ENCODE measurements at regions not wholly inside any gene's neighbourhood (a gene's known extent, or its start where the extent isn't known, plus 50 kb on each side); places are given as distances from the start of the nearest gene placed in this dataset.
A peak's percentile ranks its signal among the peaks of the same experiment; 100 is the strongest.
"Not testable (repeated sequence)": the region's sequence is repeated elsewhere in the genome, so short reads cannot be mapped to it uniquely, and the experiment has no call there.

DNA sequence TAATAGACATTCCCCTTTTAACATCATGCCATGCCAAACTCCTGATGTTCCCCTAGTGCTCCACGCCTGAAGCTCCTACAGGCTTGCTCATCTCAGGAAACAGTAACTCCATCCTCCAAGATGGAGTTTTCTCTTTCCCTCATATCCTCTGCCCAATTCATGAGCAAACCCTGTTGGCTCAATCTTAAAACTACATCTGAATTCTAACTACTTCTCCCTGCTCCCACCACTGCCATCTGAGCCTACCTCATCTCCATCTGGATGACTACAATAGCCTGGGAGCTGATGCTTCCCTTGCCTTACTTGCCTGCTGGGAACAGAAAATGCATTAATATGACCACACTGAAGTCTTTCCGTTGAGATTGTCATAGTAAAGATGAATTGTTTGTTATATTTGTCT, 271.7 kb upstream of the MKLN1 start:
- Histone ChIP-seq H3K27ac (ENCODE audit: low read length) (peak overlapping the region; percentile 10), H3K4me3 (ENCODE audit: low read depth in 1 of 2, low read length in 2 of 2) (no peak overlapping the region), H3K4me1 (ENCODE audit: control insufficient read depth in 1 of 2, insufficient read depth in 2 of 2, low read length in 2 of 2) (peaks cover 5 to 41% of the 10 kb centered on the region in 2 donors), H3K36me3 (ENCODE audit: control insufficient read depth in 1 of 2, insufficient read depth in 2 of 2, low read length in 2 of 2) (peaks cover 0 to 3% of the 10 kb centered on the region in 2 donors), H3K27me3 (ENCODE audit: low read depth, low read length) (no peaks in the 10 kb centered on the region), H3K9me3 (ENCODE audit: control insufficient read depth in 1 of 2, low read length in 2 of 2) (no peaks in the 10 kb centered on the region)

- Histone ChIP-seq H3K4me3 (ENCODE audit: low read depth in 1 of 2, low read length in 2 of 2) (no peak overlapping the region), H3K9me3 (ENCODE audit: control insufficient read depth in 1 of 2, low read length in 2 of 2) (no peaks in the 10 kb centered on the region), H3K4me1 (ENCODE audit: control insufficient read depth in 1 of 2, insufficient read depth in 2 of 2, low read length in 2 of 2) (peaks cover 5 to 41% of the 10 kb centered on the region in 2 donors), H3K27me3 (ENCODE audit: low read depth, low read length) (no peaks in the 10 kb centered on the region), H3K36me3 (ENCODE audit: control insufficient read depth in 1 of 2, insufficient read depth in 2 of 2, low read length in 2 of 2) (no peaks in the 10 kb centered on the region), H3K27ac (ENCODE audit: low read length) (peak overlapping the region; percentile 10)
Measured at GRCh38 chr7:131057015-131057793, 270.5 kb upstream of the MKLN1 start.

- H3K4me3 ChIP-seq (ENCODE audit: low read depth in 1 of 2, low read length in 2 of 2): no peak overlapping the region
- H3K27ac ChIP-seq (ENCODE audit: low read length): peak overlapping the region; percentile 10
- H3K27me3 ChIP-seq (ENCODE audit: low read depth, low read length): no peaks in the 10 kb centered on the region
- H3K9me3 ChIP-seq (ENCODE audit: control insufficient read depth in 1 of 2, low read length in 2 of 2): no peaks in the 10 kb centered on the region
- H3K4me1 ChIP-seq (ENCODE audit: control insufficient read depth in 1 of 2, insufficient read depth in 2 of 2, low read length in 2 of 2): peaks cover 5 to 37% of the 10 kb centered on the region in 2 donors
- H3K36me3 ChIP-seq (ENCODE audit: control insufficient read depth in 1 of 2, insufficient read depth in 2 of 2, low read length in 2 of 2): no peaks in the 10 kb centered on the region
Measured at GRCh38 chr7:131057794-131058070, 269.9 kb upstream of the MKLN1 start.

GRCh38 chr7:131058561-131059288, 269.0 kb upstream of the MKLN1 start:
- not testable (repeated sequence) for H3K9me3 ChIP-seq (ENCODE audit: control insufficient read depth in 1 of 2, low read length in 2 of 2); H3K4me3 ChIP-seq (ENCODE audit: low read depth in 1 of 2, low read length in 2 of 2); H3K36me3 ChIP-seq (ENCODE audit: control insufficient read depth in 1 of 2, insufficient read depth in 2 of 2, low read length in 2 of 2); H3K27ac ChIP-seq (ENCODE audit: low read length); H3K27me3 ChIP-seq (ENCODE audit: low read depth, low read length)
- peaks cover 5 to 32% of the 10 kb centered on the region in 2 donors for H3K4me1 ChIP-seq (ENCODE audit: control insufficient read depth in 1 of 2, insufficient read depth in 2 of 2, low read length in 2 of 2)

DNA sequence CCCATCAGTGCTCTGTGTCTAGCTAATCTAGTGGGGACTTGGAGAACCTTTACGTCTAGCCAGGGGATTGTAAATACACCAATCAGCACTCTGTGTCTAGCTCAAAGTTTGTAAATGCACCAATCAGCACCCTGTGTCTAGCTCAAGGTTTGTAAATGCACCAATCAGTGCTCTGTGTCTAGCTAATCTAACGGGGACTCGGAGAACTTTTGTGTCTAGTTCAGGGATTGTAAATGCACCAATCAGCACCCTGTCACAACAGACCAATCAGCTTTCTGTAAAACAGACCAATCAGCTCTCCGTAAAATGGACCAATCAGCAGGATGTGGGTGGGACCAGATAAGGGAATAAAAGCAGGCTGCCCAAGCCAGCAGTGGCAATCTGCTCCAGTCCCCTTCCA, 268.3 kb upstream of the MKLN1 start:
- not testable (repeated sequence) for H3K27ac ChIP-seq (ENCODE audit: low read length); H3K4me3 ChIP-seq (ENCODE audit: low read depth in 1 of 2, low read length in 2 of 2); H3K36me3 ChIP-seq (ENCODE audit: control insufficient read depth in 1 of 2, insufficient read depth in 2 of 2, low read length in 2 of 2); H3K9me3 ChIP-seq (ENCODE audit: control insufficient read depth in 1 of 2, low read length in 2 of 2); H3K27me3 ChIP-seq (ENCODE audit: low read depth, low read length)
- peaks cover 5 to 32% of the 10 kb centered on the region in 2 donors for H3K4me1 ChIP-seq (ENCODE audit: control insufficient read depth in 1 of 2, insufficient read depth in 2 of 2, low read length in 2 of 2)

- Histone ChIP-seq H3K27me3 (ENCODE audit: low read depth, low read length) (no peaks in the 10 kb centered on the region), H3K36me3 (ENCODE audit: control insufficient read depth in 1 of 2, insufficient read depth in 2 of 2, low read length in 2 of 2) (no peaks in the 10 kb centered on the region), H3K4me1 (ENCODE audit: control insufficient read depth in 1 of 2, insufficient read depth in 2 of 2, low read length in 2 of 2) (peaks cover 0 to 18% of the 10 kb centered on the region in 2 donors), H3K9me3 (ENCODE audit: control insufficient read depth in 1 of 2, low read length in 2 of 2) (no peaks in the 10 kb centered on the region), H3K4me3 (ENCODE audit: low read depth in 1 of 2, low read length in 2 of 2) (no peak overlapping the region), H3K27ac (ENCODE audit: low read length) (no peak overlapping the region)
Measured at GRCh38 chr7:131061158-131061557, 266.5 kb upstream of the MKLN1 start.

DNA sequence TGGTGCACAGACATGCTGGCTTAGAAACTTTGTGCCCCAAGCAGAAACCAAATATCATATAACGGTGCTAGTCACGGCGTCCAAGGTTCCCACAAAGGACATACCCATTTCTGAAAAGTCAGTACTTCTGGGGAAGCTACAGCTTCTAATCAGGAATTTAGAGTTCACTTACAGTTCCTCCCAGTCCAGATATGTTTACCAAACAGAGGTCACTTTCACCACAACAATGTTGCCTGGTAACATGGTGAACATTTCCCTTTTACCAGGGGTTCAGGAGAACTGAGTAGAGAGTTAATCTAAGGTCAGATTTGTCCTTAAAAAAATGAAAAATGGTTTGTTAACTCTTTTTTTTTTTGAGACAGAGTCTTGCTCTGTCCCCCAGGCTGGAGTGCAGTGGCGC, 265.9 kb upstream of the MKLN1 start:
- Histone ChIP-seq H3K27ac (ENCODE audit: low read length) (no peak overlapping the region), H3K4me3 (ENCODE audit: low read depth in 1 of 2, low read length in 2 of 2) (no peak overlapping the region), H3K36me3 (ENCODE audit: control insufficient read depth in 1 of 2, insufficient read depth in 2 of 2, low read length in 2 of 2) (no peaks in the 10 kb centered on the region), H3K9me3 (ENCODE audit: control insufficient read depth in 1 of 2, low read length in 2 of 2) (no peaks in the 10 kb centered on the region), H3K4me1 (ENCODE audit: control insufficient read depth in 1 of 2, insufficient read depth in 2 of 2, low read length in 2 of 2) (peaks cover 0 to 14% of the 10 kb centered on the region in 2 donors), H3K27me3 (ENCODE audit: low read depth, low read length) (no peaks in the 10 kb centered on the region)

GRCh38 chr7:131066635-131067034, 261.0 kb upstream of the MKLN1 start:
- H3K36me3 ChIP-seq (ENCODE audit: control insufficient read depth in 1 of 2, insufficient read depth in 2 of 2, low read length in 2 of 2): peaks cover 0 to 2% of the 10 kb centered on the region in 2 donors
- peaks cover 0 to 25% of the 10 kb centered on the region in 2 donors for H3K4me1 ChIP-seq (ENCODE audit: control insufficient read depth in 1 of 2, insufficient read depth in 2 of 2, low read length in 2 of 2)
- no peak overlapping the region for H3K27ac ChIP-seq (ENCODE audit: low read length)
- H3K4me3 ChIP-seq (ENCODE audit: low read depth in 1 of 2, low read length in 2 of 2): no peak overlapping the region
- H3K27me3 ChIP-seq (ENCODE audit: low read depth, low read length): no peaks in the 10 kb centered on the region
- H3K9me3 ChIP-seq (ENCODE audit: control insufficient read depth in 1 of 2, low read length in 2 of 2): no peaks in the 10 kb centered on the region

DNA sequence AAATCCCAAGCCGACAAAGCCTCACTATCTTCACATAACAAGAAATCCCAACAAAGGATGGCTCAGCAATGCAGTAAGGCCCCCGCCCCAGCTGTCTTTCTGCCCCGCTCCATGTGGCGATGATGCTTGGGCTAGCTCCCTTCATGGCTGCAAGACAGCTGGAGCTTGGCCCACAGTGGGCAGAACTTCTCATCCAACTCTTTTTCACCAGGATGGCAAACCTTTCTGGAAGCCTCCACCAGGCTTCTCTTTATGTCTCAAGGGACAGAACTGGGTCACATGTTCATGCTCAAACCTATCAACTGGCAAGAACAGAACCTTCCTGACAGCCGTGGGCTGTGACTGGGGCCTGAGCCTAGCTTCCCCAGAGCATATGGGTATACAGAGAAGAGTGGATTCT, 260.5 kb upstream of the MKLN1 start:
- Histone ChIP-seq H3K27ac (ENCODE audit: low read length) (peak overlapping the region; percentile 27), H3K4me3 (ENCODE audit: low read depth in 1 of 2, low read length in 2 of 2) (no peak overlapping the region), H3K36me3 (ENCODE audit: control insufficient read depth in 1 of 2, insufficient read depth in 2 of 2, low read length in 2 of 2) (peaks cover 0 to 2% of the 10 kb centered on the region in 2 donors), H3K27me3 (ENCODE audit: low read depth, low read length) (no peaks in the 10 kb centered on the region), H3K9me3 (ENCODE audit: control insufficient read depth in 1 of 2, low read length in 2 of 2) (no peaks in the 10 kb centered on the region), H3K4me1 (ENCODE audit: control insufficient read depth in 1 of 2, insufficient read depth in 2 of 2, low read length in 2 of 2) (peaks cover 0 to 27% of the 10 kb centered on the region in 2 donors)

- H3K27ac ChIP-seq (ENCODE audit: low read length): peak overlapping the region; percentile 1
Measured at GRCh38 chr7:131068604-131069021, 259.1 kb upstream of the MKLN1 start.

DNA sequence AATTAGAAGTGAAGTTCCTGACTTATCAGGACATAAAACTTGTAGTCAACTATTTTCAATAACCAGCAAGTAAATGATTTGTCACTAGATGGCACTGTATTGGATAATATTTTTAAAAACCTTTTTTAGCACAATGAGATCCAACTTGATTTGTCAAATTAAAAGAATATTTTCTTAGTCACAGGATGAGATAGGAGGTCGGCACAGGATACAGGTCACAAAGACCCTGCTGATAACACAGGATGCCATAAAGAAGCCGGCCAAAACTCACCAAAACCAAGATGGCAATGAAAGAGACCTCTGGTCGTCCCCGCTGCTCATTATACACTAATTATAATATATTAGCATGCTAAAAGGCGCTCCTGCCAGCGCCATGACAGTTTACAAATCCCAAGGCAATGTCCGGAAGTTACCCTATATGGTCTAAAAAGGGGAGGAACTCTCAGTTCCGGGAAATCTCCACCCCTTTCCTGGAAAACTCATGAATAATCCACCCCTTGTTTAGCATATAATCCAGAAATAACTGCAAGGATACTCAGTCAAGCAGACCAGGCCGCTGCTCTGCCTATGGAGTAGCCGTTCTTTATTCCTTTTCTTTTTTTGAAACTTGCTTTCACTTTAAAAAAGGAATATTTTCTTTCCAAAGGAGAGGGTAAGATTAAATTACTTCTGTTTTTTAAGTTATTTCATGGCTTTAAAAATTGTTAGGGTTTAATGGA, 255.7 kb upstream of the MKLN1 start:
- Histone ChIP-seq H3K27me3 (ENCODE audit: low read depth, low read length) (no peaks in the 10 kb centered on the region), H3K4me3 (ENCODE audit: low read depth in 1 of 2, low read length in 2 of 2) (peak overlapping the region in 1 of 2 donors; percentile 32), H3K4me1 (ENCODE audit: control insufficient read depth in 1 of 2, insufficient read depth in 2 of 2, low read length in 2 of 2) (peaks cover 6 to 51% of the 10 kb centered on the region in 2 donors), H3K36me3 (ENCODE audit: control insufficient read depth in 1 of 2, insufficient read depth in 2 of 2, low read length in 2 of 2) (peaks cover 0 to 2% of the 10 kb centered on the region in 2 donors), H3K9me3 (ENCODE audit: control insufficient read depth in 1 of 2, low read length in 2 of 2) (no peaks in the 10 kb centered on the region), H3K27ac (ENCODE audit: low read length) (peak overlapping the region; percentile 52)

More at GRCh38 chr7:131068604-131069021, 259.1 kb upstream of the MKLN1 start:
- Histone ChIP-seq H3K27me3 (ENCODE audit: low read depth, low read length) (no peaks in the 10 kb centered on the region), H3K36me3 (ENCODE audit: control insufficient read depth in 1 of 2, insufficient read depth in 2 of 2, low read length in 2 of 2) (peaks cover 0 to 2% of the 10 kb centered on the region in 2 donors), H3K4me1 (ENCODE audit: control insufficient read depth in 1 of 2, insufficient read depth in 2 of 2, low read length in 2 of 2) (peaks cover 6 to 35% of the 10 kb centered on the region in 2 donors), H3K9me3 (ENCODE audit: control insufficient read depth in 1 of 2, low read length in 2 of 2) (no peaks in the 10 kb centered on the region), H3K4me3 (ENCODE audit: low read depth in 1 of 2, low read length in 2 of 2) (no peak overlapping the region)
